GM18517 (cell line): ENCODE measurements at regions not wholly inside any gene's neighbourhood (a gene's known extent, or its start where the extent isn't known, plus 50 kb on each side); places are given as distances from the start of the nearest gene placed in this dataset.

Experiments
- ATAC-seq: cut with Tn5 transposase; IDR thresholded peaks from one replicate; pipeline ENCODE4 v1.9.1; 2021; ENCODE audit warnings: mild to moderate bottlenecking, moderate library complexity; ENCODE audit not compliant: unreplicated experiment

- no peak for ATAC-seq
Measured at GRCh38 chr4:14277505-14277904, 650.0 kb upstream of the BOD1L1 start.

DNA sequence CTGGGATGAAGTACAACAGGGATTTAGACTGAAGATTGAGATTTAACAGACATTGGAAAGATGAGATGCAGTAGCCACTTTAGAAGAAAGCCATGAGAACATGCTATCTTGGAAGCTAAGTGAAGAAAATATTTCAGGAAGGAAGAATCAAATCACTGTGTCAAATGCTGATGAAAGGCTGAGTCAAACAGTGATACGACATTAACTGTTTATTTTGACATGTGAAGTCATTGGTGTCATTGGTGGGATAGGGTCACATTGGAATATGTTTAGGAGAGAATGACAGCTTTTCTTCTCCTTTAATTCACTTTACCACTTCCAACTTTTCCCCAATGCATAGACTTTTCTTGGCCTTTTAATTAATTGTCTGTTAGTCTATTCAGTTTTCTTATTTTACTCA is 653.0 kb upstream of the BOD1L1 start:
- ATAC-seq, result no peak

DNA sequence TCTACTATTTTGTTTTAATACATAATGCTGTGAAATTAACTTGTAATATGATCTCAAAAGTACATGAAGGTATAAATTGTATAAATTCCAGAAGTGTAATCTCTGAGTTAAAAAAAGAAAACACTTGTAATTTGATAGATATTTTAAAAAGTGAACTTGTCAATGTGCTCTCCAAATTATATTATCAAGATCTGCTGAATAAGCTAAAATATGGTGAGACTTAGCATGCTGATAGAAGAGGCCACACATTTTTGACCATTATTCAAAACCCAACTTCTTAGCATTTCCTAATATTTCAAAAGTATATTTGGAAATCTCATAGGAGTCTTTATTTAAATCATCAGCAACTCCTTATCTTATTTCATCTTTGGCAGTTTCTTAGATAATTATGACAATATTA is 657.1 kb upstream of the BOD1L1 start:
- no peak for ATAC-seq

GRCh38 chr4:14289708-14290107 is 662.2 kb upstream of the BOD1L1 start:
- ATAC-seq, result no peak

DNA sequence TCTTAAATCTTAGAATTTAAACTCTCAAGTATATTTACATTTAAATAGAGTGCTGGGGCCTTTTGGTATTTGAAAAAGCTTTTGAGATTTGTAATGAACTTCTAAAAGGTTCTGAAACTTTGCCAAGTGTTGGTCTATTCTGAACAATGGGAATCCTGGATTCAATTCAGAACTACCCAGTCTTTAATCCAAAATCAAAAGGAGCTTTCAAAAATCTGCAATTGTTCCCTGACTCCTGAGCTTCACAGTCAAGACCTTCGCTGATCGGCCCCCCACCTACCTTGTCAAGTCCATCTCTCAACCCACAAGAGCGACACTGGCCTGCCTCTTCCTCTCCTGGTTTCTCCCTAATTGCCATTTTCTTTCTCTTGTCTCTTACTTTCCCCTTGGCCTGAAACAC is 666.1 kb upstream of the BOD1L1 start:
- ATAC-seq, result no peak

DNA sequence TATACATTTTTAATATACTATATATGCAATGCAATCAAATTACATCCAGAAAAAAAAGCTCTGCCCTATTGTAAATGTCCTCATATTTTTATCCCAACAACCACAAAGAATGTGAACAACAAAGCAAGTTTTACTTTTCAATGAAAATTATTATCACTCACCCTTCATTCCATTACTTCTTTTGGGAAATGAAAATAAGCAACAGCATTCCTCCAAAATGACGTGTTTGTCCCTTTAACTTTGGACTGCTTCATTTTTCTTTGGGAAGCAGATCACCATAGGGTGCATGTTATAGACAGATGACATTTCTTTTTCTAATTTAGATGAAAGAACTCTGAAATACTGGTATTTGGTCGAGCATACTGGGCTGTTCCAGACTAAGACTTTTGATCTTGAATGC is 667.1 kb upstream of the BOD1L1 start:
- ATAC-seq, result no peak

DNA sequence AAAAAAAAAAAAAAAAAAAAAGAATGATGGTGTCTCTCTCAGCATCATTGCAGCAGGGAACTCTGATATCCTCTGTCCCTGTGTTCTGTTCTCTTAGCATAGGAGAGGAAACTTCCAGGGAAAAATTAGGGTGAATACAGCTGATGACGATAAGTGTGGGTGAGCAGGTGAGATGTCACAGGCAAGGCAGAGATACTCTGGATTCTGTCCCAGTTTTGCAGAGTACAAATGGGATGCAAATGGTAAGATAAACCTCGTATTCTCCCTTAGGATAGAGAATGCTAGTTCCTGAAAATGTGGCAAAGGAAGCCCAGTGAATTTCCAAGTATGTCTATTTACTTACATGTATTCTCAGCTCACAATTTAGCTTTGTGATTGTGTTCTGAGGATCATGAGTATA is 671.6 kb upstream of the BOD1L1 start:
- no peak for ATAC-seq

DNA sequence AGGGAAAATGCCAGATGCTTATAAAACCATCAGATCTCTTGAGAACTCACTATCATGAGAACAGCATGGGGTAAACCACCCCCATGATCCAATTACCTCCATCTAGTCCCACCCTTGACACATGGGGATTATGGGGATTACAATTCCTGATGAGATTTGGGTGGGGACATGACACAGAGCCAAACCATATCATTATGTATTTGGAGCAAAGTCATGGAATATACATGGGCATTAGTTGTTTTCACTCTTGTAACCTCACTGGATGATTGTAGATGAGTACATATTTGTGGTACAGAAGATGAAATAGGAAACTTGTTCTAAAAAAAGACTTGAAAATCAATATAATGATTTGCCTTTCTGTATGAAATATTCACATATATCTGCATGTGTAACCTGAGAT is 674.5 kb upstream of the BOD1L1 start:
- no peak for ATAC-seq

- no peak for ATAC-seq
Measured at GRCh38 chr4:14303856-14304255, 676.3 kb upstream of the BOD1L1 start.

- ATAC-seq, result no peak
Measured at GRCh38 chr4:14308229-14308651, 680.7 kb upstream of the BOD1L1 start.

GRCh38 chr4:14309431-14309830 is 681.9 kb upstream of the BOD1L1 start:
- no peak for ATAC-seq

GRCh38 chr4:14313757-14314156 is 686.2 kb upstream of the BOD1L1 start:
- no peak for ATAC-seq

- no peak for ATAC-seq
Measured at GRCh38 chr4:14315129-14315528, 687.2 kb upstream of the CPEB2 start.

DNA sequence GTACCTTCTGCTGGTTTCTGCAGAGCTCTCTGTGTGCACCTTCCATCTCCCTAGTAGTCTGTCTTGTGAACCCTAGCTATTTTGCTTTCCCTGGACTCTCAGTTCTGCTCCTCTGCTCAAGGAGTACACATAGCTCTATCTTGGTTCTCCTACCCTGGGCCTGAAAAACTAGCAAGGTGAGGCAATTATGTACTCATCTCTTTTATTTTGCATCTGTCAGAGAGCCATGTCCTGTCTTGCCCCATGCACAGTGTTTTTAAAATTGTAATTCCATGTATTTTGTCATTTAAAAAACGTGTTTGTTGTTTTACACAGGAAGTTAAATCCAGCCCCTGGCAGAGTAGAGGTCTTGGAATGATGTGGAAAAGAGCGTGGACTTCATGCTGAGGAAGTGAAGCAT is 684.9 kb upstream of the CPEB2 start:
- no peak for ATAC-seq

DNA sequence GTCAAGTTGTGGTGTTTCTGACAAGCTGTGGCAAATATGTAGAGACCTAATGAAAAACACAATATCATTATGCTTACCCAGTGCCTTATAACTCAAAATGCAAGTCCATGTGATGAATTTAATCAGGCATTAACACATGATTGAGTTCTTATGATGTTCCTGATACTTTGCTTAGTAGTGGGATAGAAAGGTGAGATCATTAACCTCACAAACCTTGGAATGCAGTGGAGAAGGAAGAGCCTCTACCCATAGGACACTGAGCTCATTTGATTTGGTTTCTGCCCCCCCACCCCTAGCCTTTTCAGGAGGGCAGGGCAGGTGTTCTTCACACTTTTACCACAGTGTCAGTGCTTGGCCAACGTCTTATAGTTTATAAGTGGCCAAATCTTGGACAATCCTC is 683.6 kb upstream of the CPEB2 start:
- ATAC-seq, result no peak

DNA sequence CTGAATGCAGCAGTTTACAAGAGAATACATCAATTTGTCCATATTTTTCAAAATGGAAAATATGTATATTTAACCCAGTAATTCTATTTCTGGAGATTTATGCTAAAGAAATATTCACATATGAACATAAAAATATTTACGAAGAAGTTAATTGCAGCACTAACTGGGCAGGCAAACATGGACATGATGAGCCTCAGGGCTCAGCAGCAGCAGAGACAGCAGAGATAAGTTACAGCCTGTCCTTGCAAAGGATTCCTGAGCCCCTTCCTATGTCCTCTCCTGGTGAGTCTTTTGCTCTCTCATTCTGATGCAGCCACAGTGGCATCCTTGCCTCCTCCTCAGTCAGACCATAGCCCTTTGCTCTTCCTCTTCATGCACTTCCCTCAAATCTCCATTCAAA is 680.6 kb upstream of the CPEB2 start:
- ATAC-seq, result no peak

DNA sequence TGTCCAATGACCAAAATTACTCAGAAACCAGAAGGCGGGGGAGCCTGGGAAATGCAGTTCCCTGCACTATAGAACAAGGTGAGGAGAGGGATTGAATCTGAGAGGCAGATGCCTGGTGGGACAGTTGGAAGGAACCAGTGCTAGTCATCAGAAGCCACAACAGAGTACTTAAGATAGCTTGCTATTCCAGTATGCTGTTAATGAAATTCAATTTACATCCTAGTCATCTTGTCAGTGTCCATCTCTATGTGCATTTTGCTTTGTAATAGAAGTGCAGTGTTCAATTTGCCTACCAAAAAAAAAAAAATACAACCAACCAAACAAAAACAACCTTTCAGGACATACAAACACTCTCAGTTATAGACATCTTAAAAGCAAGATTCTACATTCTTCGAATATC is 679.1 kb upstream of the CPEB2 start:
- no peak for ATAC-seq

DNA sequence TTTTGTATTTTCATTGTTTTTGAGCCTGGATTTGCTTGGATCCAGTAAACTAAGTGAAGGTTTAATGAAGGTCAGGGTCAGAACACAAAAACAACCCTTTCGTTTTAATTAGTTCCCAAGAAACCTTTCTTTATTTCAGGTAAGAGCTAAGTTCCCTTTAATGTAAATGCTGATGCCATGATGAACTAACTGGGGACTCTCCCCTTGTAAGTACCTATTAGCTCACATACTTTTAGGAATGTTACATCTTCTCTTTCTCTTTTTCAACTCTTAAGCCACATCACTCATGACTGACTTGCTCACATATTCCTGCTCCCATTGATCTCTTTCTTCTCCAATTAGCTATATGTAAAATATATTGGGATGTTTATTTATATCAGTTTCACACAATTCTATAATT is 673.1 kb upstream of the CPEB2 start:
- ATAC-seq, result no peak

- ATAC-seq, result no peak
Measured at GRCh38 chr4:14333616-14334015, 668.7 kb upstream of the CPEB2 start.

DNA sequence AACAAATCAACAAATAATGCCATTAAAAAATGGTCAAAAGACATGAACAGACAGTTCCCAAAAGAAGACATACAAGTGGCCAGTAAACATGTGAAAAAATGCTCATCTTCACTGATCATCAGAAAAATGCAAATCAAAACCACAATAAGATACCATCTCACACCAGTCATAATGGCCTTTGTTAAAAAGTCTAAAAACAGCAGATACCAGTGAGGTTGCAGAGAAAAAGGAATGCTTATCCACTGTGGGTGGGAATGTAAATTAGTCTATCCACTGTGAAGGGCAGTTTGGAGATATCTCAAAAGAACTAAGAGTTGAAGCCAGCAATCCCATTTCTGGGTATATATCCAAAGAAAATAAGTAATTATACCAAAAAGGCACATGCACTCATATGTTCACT is 668.1 kb upstream of the CPEB2 start:
- ATAC-seq, result no peak

- ATAC-seq, result no peak
Measured at GRCh38 chr4:14335872-14336271, 666.4 kb upstream of the CPEB2 start.

- no peak for ATAC-seq
Measured at GRCh38 chr4:14336656-14337055, 665.6 kb upstream of the CPEB2 start.

DNA sequence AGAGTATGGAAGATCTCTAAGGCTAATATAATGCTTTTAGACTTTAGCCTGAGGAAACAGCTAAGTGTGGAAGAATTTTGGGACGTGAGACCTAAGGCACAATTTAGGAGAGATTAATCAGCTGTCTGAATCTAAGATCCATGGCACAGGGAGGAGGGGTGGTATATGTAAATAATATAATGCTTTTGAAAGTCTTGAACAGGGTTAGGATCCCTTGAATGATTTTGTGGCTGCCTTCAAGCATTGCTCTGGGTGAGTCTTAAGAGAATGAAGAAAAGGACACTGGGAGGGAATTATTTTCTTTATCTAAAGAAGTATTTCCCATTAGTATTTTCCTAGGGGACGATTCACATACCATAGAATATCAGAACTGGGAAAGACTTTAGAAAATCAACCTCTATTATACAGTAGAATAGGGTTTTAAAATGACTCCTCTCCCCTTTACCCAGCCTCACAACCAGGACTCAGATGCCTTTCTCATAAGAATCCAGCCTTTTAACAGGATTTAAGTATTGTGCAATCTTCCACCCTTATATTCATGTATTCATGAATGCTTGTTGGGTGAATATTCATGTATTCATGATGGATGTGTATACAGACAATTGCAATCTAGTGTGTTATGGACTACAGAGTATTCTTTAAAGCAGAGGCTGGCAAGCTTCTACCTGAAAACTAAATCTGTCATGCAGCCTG is 664.2 kb upstream of the CPEB2 start:
- no peak for ATAC-seq
